ENCODE measurements at regions not wholly inside any gene's neighbourhood (a gene's known extent, or its start where the extent isn't known, plus 50 kb on each side); places are given as distances from the start of the nearest gene placed in this dataset.

- H3K4me3 ChIP-seq (ENCODE audit: low read depth, low read length) = no peak overlapping the region
- DNase-seq (ENCODE audit: low read depth) = no peak
- TF ChIP-seq CTCF (IDR thresholded peaks at IDR 0.05; ENCODE audit: control insufficient read depth, extremely low read depth, insufficient read depth) = no peak
Measured at GRCh38 chr3:127478922-127479321, 111.6 kb downstream of the TPRA1 start.

GRCh38 chr3:127477396-127477795 lies 113.1 kb downstream of the TPRA1 start:
- no peak overlapping the region for H3K4me3 ChIP-seq (ENCODE audit: low read depth, low read length)
- no peak for TF ChIP-seq CTCF (IDR thresholded peaks at IDR 0.05; ENCODE audit: control insufficient read depth, extremely low read depth, insufficient read depth)
- no peak for DNase-seq (ENCODE audit: low read depth)

GRCh38 chr3:127476936-127477335 lies 113.6 kb downstream of the TPRA1 start:
- TF ChIP-seq CTCF (IDR thresholded peaks at IDR 0.05; ENCODE audit: control insufficient read depth, extremely low read depth, insufficient read depth) = no peak
- no peak for DNase-seq (ENCODE audit: low read depth)
- H3K4me3 ChIP-seq (ENCODE audit: low read depth, low read length) = no peak overlapping the region

- DNase-seq (ENCODE audit: low read depth) = no peak
- TF ChIP-seq CTCF (IDR thresholded peaks at IDR 0.05; ENCODE audit: control insufficient read depth, extremely low read depth, insufficient read depth) = no peak
- no peak overlapping the region for H3K4me3 ChIP-seq (ENCODE audit: low read depth, low read length)
Measured at GRCh38 chr3:127475975-127476705, 114.4 kb downstream of the TPRA1 start.

- TF ChIP-seq CTCF (IDR thresholded peaks at IDR 0.05; ENCODE audit: control insufficient read depth, extremely low read depth, insufficient read depth) = no peak
Measured at GRCh38 chr3:127475391-127475790, 115.1 kb downstream of the TPRA1 start.

GRCh38 chr3:127473244-127474024 lies 117.1 kb downstream of the TPRA1 start:
- no peak overlapping the region for H3K4me3 ChIP-seq (ENCODE audit: low read depth, low read length)
- TF ChIP-seq CTCF (IDR thresholded peaks at IDR 0.05; ENCODE audit: control insufficient read depth, extremely low read depth, insufficient read depth) = peak; percentile 42; the same call in 1 of the 2 replicates
- no peak for DNase-seq (ENCODE audit: low read depth)

More at GRCh38 chr3:127475391-127475790, 115.1 kb downstream of the TPRA1 start:
- H3K4me3 ChIP-seq (ENCODE audit: low read depth, low read length) = no peak overlapping the region
- no peak for DNase-seq (ENCODE audit: low read depth)
